ENCODE measurements at regions not wholly inside any gene's neighbourhood (a gene's known extent, or its start where the extent isn't known, plus 50 kb on each side); places are given as distances from the start of the nearest gene placed in this dataset.

- TF ChIP-seq CTCF (conservative IDR thresholded peaks at IDR 0.05; ENCODE audit: low read length) = no peak
- TF ChIP-seq EZH2phosphoT487 (IDR thresholded peaks at IDR 0.05; ENCODE audit: borderline replicate concordance) = no peak
Measured at GRCh38 chr6:133062077-133062476, 179.1 kb upstream of the EYA4 start.

Data from Loucy (cell line).